ENCODE measurements at regions not wholly inside any gene's neighbourhood (a gene's known extent, or its start where the extent isn't known, plus 50 kb on each side); places are given as distances from the start of the nearest gene placed in this dataset.

DNA sequence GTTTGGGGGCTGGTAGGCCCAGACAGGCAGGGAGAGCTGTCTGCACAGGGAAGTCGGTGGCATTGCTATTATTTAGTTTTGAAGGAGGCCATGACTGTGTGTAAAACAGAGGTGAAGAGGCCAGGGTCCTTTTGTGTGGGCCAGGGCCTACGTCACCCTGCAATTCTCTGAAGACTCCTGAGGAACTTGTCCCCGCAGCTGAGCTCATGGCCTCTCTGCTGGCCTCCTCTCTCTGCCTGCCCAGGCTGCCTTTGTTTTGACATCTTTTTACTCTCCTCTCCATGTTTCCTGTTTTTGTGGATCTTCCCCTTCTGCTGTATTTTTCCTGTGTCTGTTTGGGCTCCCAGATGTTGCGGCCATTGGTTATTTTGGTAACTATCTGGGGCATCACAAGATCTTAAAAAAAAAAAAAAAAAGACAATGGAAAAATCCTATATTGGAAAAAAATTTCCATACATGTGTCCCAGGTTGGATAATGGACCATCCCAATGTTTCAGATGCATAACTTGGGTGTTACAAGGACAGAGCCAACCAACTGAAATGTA, 280.7 kb downstream of the RPS6KC1 start:
- H3K27me3 ChIP-seq (ENCODE audit: control insufficient read depth in 1 of 2, insufficient read depth in 2 of 2, low read length in 2 of 2): no peaks in the 10 kb centered on the region
- ATAC-seq (ENCODE audit: poor library complexity): no peak
- no peaks in the 10 kb centered on the region for H3K9me3 ChIP-seq (ENCODE audit: control insufficient read depth in 1 of 2, insufficient read depth in 1 of 2, low read length in 2 of 2)
- H3K4me1 Mint-ChIP-seq (ENCODE audit: low read depth): no peaks in the 10 kb centered on the region
- TF ChIP-seq CTCF (IDR thresholded peaks at IDR 0.05): no peak
- no peak overlapping the region for H3K27ac Mint-ChIP-seq
- H3K4me3 ChIP-seq (ENCODE audit: low read length): no peak overlapping the region
- ChIA-PET POLR2A (interaction anchor here (0.8 kb wide), 1 partner anchor 55 kb away, joined by 3 read pairs; no protein-coding TSS in a partner anchor), CTCF (no interaction called here)
- H3K9me3 Mint-ChIP-seq: no peaks in the 10 kb centered on the region
- no peaks in the 10 kb centered on the region for H3K4me1 ChIP-seq (ENCODE audit: insufficient read depth, low read length)
- H3K36me3 ChIP-seq (ENCODE audit: insufficient read depth, low read length): no peaks in the 10 kb centered on the region
- H3K27me3 Mint-ChIP-seq: peaks cover 9% of the 10 kb centered on the region
- no peak for DNase-seq
- no peak overlapping the region for H3K4me3 Mint-ChIP-seq
- H3K36me3 Mint-ChIP-seq (ENCODE audit: low read depth): no peaks in the 10 kb centered on the region
- intact Hi-C loops (cut with DNase I, micrococcal nuclease): no loop called here
- H3K27ac ChIP-seq (ENCODE audit: low read depth in 1 of 2, low read length in 2 of 2): no peak overlapping the region

- ChIA-PET POLR2A (interaction anchor here (0.8 kb wide), 1 partner anchor 54 kb away, joined by 3 read pairs; no protein-coding TSS in a partner anchor), CTCF (interaction anchor here (0.5 kb wide), 1 partner anchor 1371 kb away, joined by 5 read pairs; no protein-coding TSS in a partner anchor)
- no peaks in the 10 kb centered on the region for H3K36me3 ChIP-seq (ENCODE audit: insufficient read depth, low read length)
- Mint-ChIP-seq H3K4me3 (no peak overlapping the region), H3K27me3 (peaks cover 4% of the 10 kb centered on the region), H3K36me3 (ENCODE audit: low read depth) (no peaks in the 10 kb centered on the region), H3K27ac (no peak overlapping the region), H3K9me3 (no peaks in the 10 kb centered on the region), H3K4me1 (ENCODE audit: low read depth) (no peaks in the 10 kb centered on the region)
- no peak for TF ChIP-seq CTCF (IDR thresholded peaks at IDR 0.05)
- H3K4me1 ChIP-seq (ENCODE audit: insufficient read depth, low read length): no peaks in the 10 kb centered on the region
- no peak for ATAC-seq (ENCODE audit: poor library complexity)
- H3K27me3 ChIP-seq (ENCODE audit: control insufficient read depth in 1 of 2, insufficient read depth in 2 of 2, low read length in 2 of 2): no peaks in the 10 kb centered on the region
- H3K27ac ChIP-seq (ENCODE audit: low read depth in 1 of 2, low read length in 2 of 2): no peak overlapping the region
- H3K9me3 ChIP-seq (ENCODE audit: control insufficient read depth in 1 of 2, insufficient read depth in 1 of 2, low read length in 2 of 2): no peaks in the 10 kb centered on the region
- no peak for DNase-seq
- H3K4me3 ChIP-seq (ENCODE audit: low read length): no peak overlapping the region
- intact Hi-C loops (cut with DNase I, micrococcal nuclease): no loop called here
Measured at GRCh38 chr1:213332491-213332890, 281.4 kb downstream of the RPS6KC1 start.

GRCh38 chr1:213333121-213333520, 282.1 kb downstream of the RPS6KC1 start:
- H3K9me3 ChIP-seq (ENCODE audit: control insufficient read depth in 1 of 2, insufficient read depth in 1 of 2, low read length in 2 of 2): no peaks in the 10 kb centered on the region
- DNase-seq (no peak), ATAC-seq (ENCODE audit: poor library complexity) (no peak)
- no peak overlapping the region for H3K4me3 Mint-ChIP-seq
- no peak overlapping the region for H3K27ac Mint-ChIP-seq
- H3K36me3 Mint-ChIP-seq (ENCODE audit: low read depth): no peaks in the 10 kb centered on the region
- H3K36me3 ChIP-seq (ENCODE audit: insufficient read depth, low read length): no peaks in the 10 kb centered on the region
- POLR2A ChIA-PET: no interaction called here
- intact Hi-C loops (cut with DNase I, micrococcal nuclease): no loop called here
- H3K27me3 Mint-ChIP-seq: peaks cover 8% of the 10 kb centered on the region
- H3K27ac ChIP-seq (ENCODE audit: low read depth in 1 of 2, low read length in 2 of 2): no peak overlapping the region
- no peaks in the 10 kb centered on the region for H3K4me1 Mint-ChIP-seq (ENCODE audit: low read depth)
- no peak overlapping the region for H3K4me3 ChIP-seq (ENCODE audit: low read length)
- H3K9me3 Mint-ChIP-seq: no peaks in the 10 kb centered on the region
- CTCF ChIA-PET: interaction anchor here (0.5 kb wide), 1 partner anchor 1371 kb away, joined by 5 read pairs; no protein-coding TSS in a partner anchor
- TF ChIP-seq CTCF (IDR thresholded peaks at IDR 0.05): no peak
- H3K4me1 ChIP-seq (ENCODE audit: insufficient read depth, low read length): no peaks in the 10 kb centered on the region
- H3K27me3 ChIP-seq (ENCODE audit: control insufficient read depth in 1 of 2, insufficient read depth in 2 of 2, low read length in 2 of 2): no peaks in the 10 kb centered on the region

Data from CD4-positive, alpha-beta T cell (primary cell).